ENCODE measurements at regions not wholly inside any gene's neighbourhood (a gene's known extent, or its start where the extent isn't known, plus 50 kb on each side); places are given as distances from the start of the nearest gene placed in this dataset.
A peak's percentile ranks its signal among the peaks of the same experiment; 100 is the strongest.

DNA sequence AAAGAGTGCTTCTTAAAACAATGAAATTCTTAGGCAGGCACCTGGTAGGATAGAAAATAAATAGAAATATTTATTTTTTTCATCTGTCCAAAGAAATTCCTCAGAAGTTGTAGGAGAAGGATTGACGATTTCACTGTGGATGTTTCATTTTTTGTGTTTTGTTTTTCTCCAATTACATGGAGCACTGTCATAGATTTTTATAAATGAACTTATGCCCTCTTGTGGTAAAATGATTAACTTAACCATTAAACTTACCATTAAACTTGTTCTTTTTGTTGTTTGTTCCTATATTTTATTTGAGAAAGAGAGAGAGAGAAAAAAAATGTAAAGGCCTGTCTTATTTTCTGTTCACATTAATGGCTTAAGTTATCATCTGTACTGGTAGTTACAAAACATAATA lies 339.2 kb downstream of the PRR16 start:
- ATAC-seq (ENCODE audit: low read depth) (peak; percentile 59), DNase-seq (peak; percentile 54)
- Histone ChIP-seq H2AK5ac (ENCODE audit: low read depth, low read length) (no peak overlapping the region), H3K18ac (ENCODE audit: low read depth, low read length) (no peak overlapping the region), H2BK5ac (ENCODE audit: low read depth, low read length, poor library complexity, severe bottlenecking) (no peak overlapping the region), H2AK9ac (replicated peaks; ENCODE audit: low read depth, low read length, poor library complexity) (no peak overlapping the region), H3K9ac (ENCODE audit: low read depth, low read length) (no peak overlapping the region; the same call in 1 of the 2 replicates), H2BK20ac (ENCODE audit: low read depth, low read length) (no peak overlapping the region), H3K4me1 (ENCODE audit: control insufficient read depth, insufficient read depth, low read length) (peaks cover 4% of the 10 kb centered on the region; the same call in 1 of the 2 replicates), H2BK120ac (ENCODE audit: low read depth, low read length) (no peak overlapping the region), H2AFZ (replicated peaks; ENCODE audit: low read length, poor library complexity) (no peak overlapping the region), H3K23ac (ENCODE audit: low read depth, low read length) (no peak overlapping the region), H3K27ac (ENCODE audit: insufficient read depth, low read length) (no peak overlapping the region), H2BK15ac (ENCODE audit: low read depth, low read length) (no peak overlapping the region; the same call in 2 of the 3 replicates), H3K14ac (replicated peaks; ENCODE audit: low read depth, low read length) (0 out of 2 replicates have a peak overlapping the region, but pooled peaks have one; percentile 14), H3K9me3 (ENCODE audit: control insufficient read depth, insufficient read depth, low read length) (no peaks in the 10 kb centered on the region), H3K36me3 (ENCODE audit: control insufficient read depth, insufficient read depth, low read length) (no peaks in the 10 kb centered on the region), H3K9me1 (ENCODE audit: insufficient read depth, low read length) (no peaks in the 10 kb centered on the region; the same call in 1 of the 2 replicates), H3K79me1 (ENCODE audit: low read depth in 1 of 2, low read length in 2 of 2) (no peaks in the 10 kb centered on the region), H3K27me3 (ENCODE audit: control insufficient read depth, insufficient read depth, low read length) (no peaks in the 10 kb centered on the region), H4K8ac (ENCODE audit: low read depth in 2 of 2, low read length in 2 of 2) (no peak overlapping the region), H3K4ac (ENCODE audit: low read depth, low read length) (no peak overlapping the region), H4K20me1 (ENCODE audit: insufficient read depth, low read length) (no peaks in the 10 kb centered on the region), H3K4me2 (ENCODE audit: low read depth, low read length) (peak overlapping the region; percentile 62), H4K5ac (ENCODE audit: low read depth, low read length) (no peak overlapping the region), H3K56ac (ENCODE audit: extremely low read depth, insufficient read depth, low read length) (no peak overlapping the region), H4K91ac (ENCODE audit: insufficient read depth, low read depth, low read length) (no peak overlapping the region), H3K4me3 (ENCODE audit: insufficient read depth, low read depth, low read length) (no peak overlapping the region)
- ChIA-PET POLR2A (ENCODE audit: unreplicated experiment) (no interaction called here), CTCF (no interaction called here)
- no CpG with 5 or more reads among the region's 1 CpG for WGBS, 2 experiments (ENCODE audit: extremely low coverage in 2 of 2, insufficient read length in 1 of 2)
- BruUV-seq (replicated peaks): no TSS peak
- TF ChIP-seq RCOR1 (IDR thresholded peaks at IDR 0.05; ENCODE audit: insufficient replicate concordance, low read length) (no peak), BHLHE40 (IDR thresholded peaks at IDR 0.05; ENCODE audit: low read depth, low read length) (no peak), MXI1 (IDR thresholded peaks at IDR 0.05; ENCODE audit: borderline replicate concordance, low read depth, low read length) (no peak), CHD1 (IDR thresholded peaks at IDR 0.05; ENCODE audit: low read depth, low read length) (no peak), MAFK (IDR thresholded peaks at IDR 0.05; ENCODE audit: low read depth, low read length) (no peak), RFX5 (IDR thresholded peaks at IDR 0.05; ENCODE audit: low read depth, low read length) (no peak), CTCF (conservative IDR thresholded peaks at IDR 0.05; ENCODE audit: low read depth, low read length) (peak; percentile 43), SMC3 (IDR thresholded peaks at IDR 0.05; ENCODE audit: low read depth, low read length) (peak; percentile 62), NFE2L2 (IDR thresholded peaks at IDR 0.05; ENCODE audit: low read depth, low read length) (no peak), RAD21 (IDR thresholded peaks at IDR 0.05; ENCODE audit: low read length) (peak; percentile 53), POLR2A (IDR thresholded peaks at IDR 0.05; ENCODE audit: low read depth, low read length) (no peak), CEBPB (IDR thresholded peaks at IDR 0.05; ENCODE audit: low read depth, low read length) (no peak), FOS (IDR thresholded peaks at IDR 0.05; ENCODE audit: low read depth, low read length) (no peak), MAZ (IDR thresholded peaks at IDR 0.05; ENCODE audit: borderline replicate concordance, low read depth, low read length) (no peak)
- TF ChIP-seq, protein P1, sequence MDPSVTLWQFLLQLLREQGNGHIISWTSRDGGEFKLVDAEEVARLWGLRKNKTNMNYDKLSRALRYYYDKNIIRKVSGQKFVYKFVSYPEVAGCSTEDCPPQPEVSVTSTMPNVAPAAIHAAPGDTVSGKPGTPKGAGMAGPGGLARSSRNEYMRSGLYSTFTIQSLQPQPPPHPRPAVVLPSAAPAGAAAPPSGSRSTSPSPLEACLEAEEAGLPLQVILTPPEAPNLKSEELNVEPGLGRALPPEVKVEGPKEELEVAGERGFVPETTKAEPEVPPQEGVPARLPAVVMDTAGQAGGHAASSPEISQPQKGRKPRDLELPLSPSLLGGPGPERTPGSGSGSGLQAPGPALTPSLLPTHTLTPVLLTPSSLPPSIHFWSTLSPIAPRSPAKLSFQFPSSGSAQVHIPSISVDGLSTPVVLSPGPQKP (IDR thresholded peaks at IDR 0.05; ENCODE audit: borderline replicate concordance, low read depth, low read length): no peak
- TF ChIP-seq, protein P2, sequence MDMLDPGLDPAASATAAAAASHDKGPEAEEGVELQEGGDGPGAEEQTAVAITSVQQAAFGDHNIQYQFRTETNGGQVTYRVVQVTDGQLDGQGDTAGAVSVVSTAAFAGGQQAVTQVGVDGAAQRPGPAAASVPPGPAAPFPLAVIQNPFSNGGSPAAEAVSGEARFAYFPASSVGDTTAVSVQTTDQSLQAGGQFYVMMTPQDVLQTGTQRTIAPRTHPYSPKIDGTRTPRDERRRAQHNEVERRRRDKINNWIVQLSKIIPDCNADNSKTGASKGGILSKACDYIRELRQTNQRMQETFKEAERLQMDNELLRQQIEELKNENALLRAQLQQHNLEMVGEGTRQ (IDR thresholded peaks at IDR 0.05; ENCODE audit: low read depth, low read length): no peak
- intact Hi-C loops (cut with micrococcal nuclease): loop anchor here (1.0 to 10.0 kb wide), 6 partner anchors 118 to 860 kb away; no protein-coding TSS in a partner anchor
- dilution Hi-C loops (cut with HindIII; ENCODE audit: low sequenced_read_pairs, unreplicated experiment): no loop called here
- in situ Hi-C loops (cut with MboI; ENCODE audit: low sequenced_read_pairs): loop anchor here (10.0 kb wide), 1 partner anchor 338 kb away; the partner anchor contains the start of gene PRR16

Data from IMR-90 (cell line).